HG02970 (cell line): ENCODE measurements at regions not wholly inside any gene's neighbourhood (a gene's known extent, or its start where the extent isn't known, plus 50 kb on each side); places are given as distances from the start of the nearest gene placed in this dataset.
"Not testable (repeated sequence)": the region's sequence is repeated elsewhere in the genome, so short reads cannot be mapped to it uniquely, and the experiment has no call there.

Experiments used
- ATAC-seq: cut with Tn5 transposase; IDR thresholded peaks from one replicate; pipeline ENCODE4 v1.9.1; 2021; ENCODE audit warnings: mild to moderate bottlenecking, moderate library complexity, moderate number of reproducible peaks; ENCODE audit not compliant: unreplicated experiment, low FRiP score

- no peak for ATAC-seq
These were observed 248.8 kb upstream of the FZD8 start for GRCh38 chr10:35890676-35891495.

GRCh38 chr10:35889971-35890675 lies 248.0 kb upstream of the FZD8 start:
- ATAC-seq, result no peak

- ATAC-seq, result no peak
These were observed 247.1 kb upstream of the FZD8 start for GRCh38 chr10:35889226-35889625.

GRCh38 chr10:35888400-35888799 lies 246.3 kb upstream of the FZD8 start:
- ATAC-seq, result no peak

- no peak for ATAC-seq
These were observed 245.6 kb upstream of the FZD8 start for GRCh38 chr10:35887685-35888084.

GRCh38 chr10:35885076-35885475 lies 243.0 kb upstream of the FZD8 start:
- ATAC-seq, result no peak

GRCh38 chr10:35884657-35885071 lies 242.6 kb upstream of the FZD8 start:
- no peak for ATAC-seq

GRCh38 chr10:35882422-35883150 lies 240.5 kb upstream of the FZD8 start:
- no peak for ATAC-seq

GRCh38 chr10:35881320-35881719 lies 239.2 kb upstream of the FZD8 start:
- no peak for ATAC-seq

- ATAC-seq, result no peak
These were observed 234.2 kb upstream of the FZD8 start for GRCh38 chr10:35876248-35876647.

GRCh38 chr10:35875016-35875676 lies 233.1 kb upstream of the FZD8 start:
- ATAC-seq, result no peak

- ATAC-seq, result no peak
These were observed 232.4 kb upstream of the FZD8 start for GRCh38 chr10:35874311-35875015.

GRCh38 chr10:35872671-35873070 lies 230.6 kb upstream of the FZD8 start:
- no peak for ATAC-seq

- ATAC-seq, result no peak
These were observed 228.7 kb upstream of the FZD8 start for GRCh38 chr10:35870665-35871310.

GRCh38 chr10:35858676-35859283 lies 216.7 kb upstream of the FZD8 start:
- ATAC-seq, result not testable (repeated sequence)

GRCh38 chr10:35857860-35858259 lies 215.8 kb upstream of the FZD8 start:
- no peak for ATAC-seq

- ATAC-seq, result no peak
These were observed 213.3 kb upstream of the FZD8 start for GRCh38 chr10:35855155-35855947.

GRCh38 chr10:35854661-35855060 lies 212.6 kb upstream of the FZD8 start:
- ATAC-seq, result no peak
